K562 (cell line): ENCODE measurements at regions not wholly inside any gene's neighbourhood (a gene's known extent, or its start where the extent isn't known, plus 50 kb on each side); places are given as distances from the start of the nearest gene placed in this dataset.

Experiments
- ARID4B ChIP-seq: sonication (generic); formaldehyde crosslinking; IDR thresholded peaks from 2 replicates; pipeline ENCODE4 v1.8.0; 2022; ENCODE audit warnings: mild to moderate bottlenecking, missing genetic modification reagents
- C11orf30 ChIP-seq: fragments of 450-650 bp; IDR thresholded peaks from 2 replicates; pipeline ENCODE4 v1.6.1; 2016; ENCODE audit warnings: low read depth, mild to moderate bottlenecking
- CC2D1A ChIP-seq: fragments of 450-650 bp; IDR thresholded peaks from 2 replicates; pipeline ENCODE4 v1.6.1; 2017; ENCODE audit warnings: mild to moderate bottlenecking
- CGGBP1 ChIP-seq: fragments of 250-450 bp; sonication (Bioruptor Pico); IDR thresholded peaks from 2 replicates; pipeline ENCODE4 v1.9.0; 2021; ENCODE audit warnings: mild to moderate bottlenecking
- EGR1 ChIP-seq: fragments of 450-650 bp; conservative IDR thresholded peaks from 2 replicates; pipeline ENCODE4 v1.6.1; 2017; ENCODE audit warnings: mild to moderate bottlenecking
- ELF4 ChIP-seq: fragments of 450-650 bp; formaldehyde crosslinking; IDR thresholded peaks from 2 replicates; pipeline ENCODE4 v1.4.0; 2022; ENCODE audit warnings: missing genetic modification characterization
- ERF ChIP-seq: fragments of 450-650 bp; formaldehyde crosslinking; IDR thresholded peaks from 2 replicates; pipeline ENCODE4 v1.4.0; 2020; ENCODE audit warnings: mild to moderate bottlenecking, mixed read lengths
- GABPB2 ChIP-seq: fragments of 250-450 bp; sonication (Bioruptor Pico); conservative IDR thresholded peaks from 2 replicates; pipeline ENCODE4 v1.5.1; 2021; ENCODE audit warnings: mild to moderate bottlenecking
- MAFG ChIP-seq: fragments of 450-650 bp; conservative IDR thresholded peaks from 2 replicates; pipeline ENCODE4 v1.6.1; 2016; ENCODE audit warnings: missing genetic modification characterization, missing compliant biosample characterization
- PBX2 ChIP-seq, 2 experiments: IDR thresholded peaks in 1 of 2; conservative IDR thresholded peaks in 1 of 2; 2 replicates each; pipeline ENCODE4 v1.6.1; 2016; ENCODE audit warnings: low read depth in 2 of 2, mild to moderate bottlenecking in 1 of 2, missing compliant biosample characterization in 1 of 2, missing genetic modification characterization in 1 of 2, moderate library complexity in 1 of 2
- POLR2AphosphoS5 ChIP-seq: IDR thresholded peaks from 2 replicates; pipeline ENCODE4 v1.6.1; 2011; ENCODE audit warnings: mild to moderate bottlenecking, low read depth, low read length, moderate library complexity; ENCODE audit not compliant: control insufficient read depth, insufficient read depth
- SMAD4 ChIP-seq: fragments of 250-450 bp; sonication (Bioruptor Pico); conservative IDR thresholded peaks from 2 replicates; pipeline ENCODE4 v1.8.0; 2021; ENCODE audit warnings: inconsistent platforms, mild to moderate bottlenecking, moderate library complexity
- TFAP4 ChIP-seq: sonication (generic); formaldehyde crosslinking; IDR thresholded peaks from 2 replicates; pipeline ENCODE4 v1.8.0; 2022; ENCODE audit warnings: missing genetic modification reagents, mild to moderate bottlenecking, moderate library complexity, borderline replicate concordance
- THRB ChIP-seq: fragments of 450-650 bp; formaldehyde crosslinking; conservative IDR thresholded peaks from 2 replicates; pipeline ENCODE4 v1.4.0; 2022; ENCODE audit warnings: mild to moderate bottlenecking, missing genetic modification characterization
- TRIM24 ChIP-seq, 2 experiments: fragments of 450-650 bp; IDR thresholded peaks; 2 replicates each; pipeline ENCODE4 v1.6.1; 2016
- ZBTB9 ChIP-seq: fragments of 450-650 bp; formaldehyde crosslinking; IDR thresholded peaks from 2 replicates; pipeline ENCODE4 v1.4.0; 2020; ENCODE audit warnings: mild to moderate bottlenecking, moderate library complexity
- ZNF583 ChIP-seq: fragments of 250-450 bp; sonication (Bioruptor Pico); IDR thresholded peaks from 2 replicates; pipeline ENCODE4 v1.4.0; 2020

GRCh38 chr21:39094847-39095579 is 88.2 kb downstream of the PSMG1 start (continued):
- TF ChIP-seq THRB (CRISPR knock-in tag) (no peak), PBX2 (CRISPR knock-in tag; IDR thresholded peaks at IDR 0.05; ENCODE audit: low read depth) (no peak), PBX2 (tag; conservative IDR thresholded peaks at IDR 0.05; ENCODE audit: low read depth) (peak; percentile 42), TFAP4 (no peak), GABPB2 (CRISPR knock-in tag) (no peak), C11orf30 (peak; percentile 98), EGR1 (0 out of 2 replicates have a peak, but pooled peaks have one; percentile 10), CGGBP1 (CRISPR knock-in tag) (no peak), ERF (CRISPR knock-in tag) (no peak), ZBTB9 (CRISPR knock-in tag) (no peak), ZNF583 (no peak), SMAD4 (CRISPR knock-in tag) (0 out of 2 replicates have a peak, but pooled peaks have one; percentile 44), ARID4B (CRISPR knock-in tag) (no peak), MAFG (tag) (peak; percentile 100), POLR2AphosphoS5 (no peak), CC2D1A (no peak), TRIM24 (IDR thresholded peaks at IDR 0.05) (peak; percentile 54 to 71; a peak in 3 of 4 replicates), ELF4 (CRISPR knock-in tag) (no peak)
